GM19023 (cell line): ENCODE measurements at regions not wholly inside any gene's neighbourhood (a gene's known extent, or its start where the extent isn't known, plus 50 kb on each side); places are given as distances from the start of the nearest gene placed in this dataset.

Experiments used
- ATAC-seq: cut with Tn5 transposase; IDR thresholded peaks from one replicate; pipeline ENCODE4 v1.9.1; 2021; ENCODE audit warnings: mild to moderate bottlenecking, moderate library complexity; ENCODE audit not compliant: unreplicated experiment

GRCh38 chr2:120785228-120785966, 49.7 kb downstream of the GLI2 start:
- no peak for ATAC-seq

- ATAC-seq, result no peak
These were observed 50.6 kb downstream of the GLI2 start for GRCh38 chr2:120786038-120786960.

- no peak for ATAC-seq
These were observed 51.6 kb downstream of the GLI2 start for GRCh38 chr2:120787111-120787821.

DNA sequence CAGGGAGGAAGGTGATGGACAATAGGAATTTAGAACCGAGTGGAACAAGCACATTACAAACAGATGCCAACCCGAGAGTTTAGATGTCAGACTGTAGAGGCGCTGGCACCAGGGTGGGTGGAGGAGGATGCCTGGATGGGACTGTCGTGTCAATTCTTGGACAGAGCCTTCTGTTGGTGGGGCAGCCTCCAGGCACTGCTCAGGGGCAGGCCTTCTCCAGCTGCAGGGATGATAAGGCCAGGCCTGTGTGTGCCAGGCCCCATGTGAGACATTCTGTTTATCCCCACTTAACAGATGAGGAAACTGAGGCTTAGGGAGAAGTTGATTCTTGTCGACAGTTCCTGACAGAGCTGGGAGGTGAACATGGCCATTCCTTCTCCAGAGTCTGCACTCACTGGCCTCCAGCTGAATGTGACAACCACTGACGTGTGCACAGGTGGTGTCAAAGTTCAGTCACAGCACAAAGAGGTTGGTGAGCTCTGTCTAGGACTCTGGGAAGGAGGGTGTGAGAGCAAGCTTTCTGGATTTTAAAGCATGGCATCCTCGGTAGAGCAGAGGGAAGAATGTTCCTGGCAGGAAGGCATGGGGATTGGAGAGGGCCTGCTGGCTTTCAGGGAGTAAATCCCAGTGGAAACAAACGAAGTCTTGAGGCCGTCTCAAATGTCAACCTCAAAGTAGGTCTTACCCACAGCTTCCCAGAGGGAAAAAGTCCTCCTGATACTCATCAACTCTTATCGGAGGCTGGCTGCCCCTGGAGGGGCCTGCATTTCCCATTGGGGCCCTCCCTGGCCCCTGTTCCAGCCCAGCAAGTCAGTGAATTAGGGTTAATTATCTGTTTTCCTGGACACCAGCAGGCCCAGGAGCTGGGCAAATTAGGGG, 52.4 kb downstream of the GLI2 start:
- ATAC-seq, result no peak

- no peak for ATAC-seq
These were observed 55.7 kb downstream of the GLI2 start for GRCh38 chr2:120791243-120791961.

- ATAC-seq, result no peak
These were observed 56.3 kb downstream of the GLI2 start for GRCh38 chr2:120791962-120792297.

DNA sequence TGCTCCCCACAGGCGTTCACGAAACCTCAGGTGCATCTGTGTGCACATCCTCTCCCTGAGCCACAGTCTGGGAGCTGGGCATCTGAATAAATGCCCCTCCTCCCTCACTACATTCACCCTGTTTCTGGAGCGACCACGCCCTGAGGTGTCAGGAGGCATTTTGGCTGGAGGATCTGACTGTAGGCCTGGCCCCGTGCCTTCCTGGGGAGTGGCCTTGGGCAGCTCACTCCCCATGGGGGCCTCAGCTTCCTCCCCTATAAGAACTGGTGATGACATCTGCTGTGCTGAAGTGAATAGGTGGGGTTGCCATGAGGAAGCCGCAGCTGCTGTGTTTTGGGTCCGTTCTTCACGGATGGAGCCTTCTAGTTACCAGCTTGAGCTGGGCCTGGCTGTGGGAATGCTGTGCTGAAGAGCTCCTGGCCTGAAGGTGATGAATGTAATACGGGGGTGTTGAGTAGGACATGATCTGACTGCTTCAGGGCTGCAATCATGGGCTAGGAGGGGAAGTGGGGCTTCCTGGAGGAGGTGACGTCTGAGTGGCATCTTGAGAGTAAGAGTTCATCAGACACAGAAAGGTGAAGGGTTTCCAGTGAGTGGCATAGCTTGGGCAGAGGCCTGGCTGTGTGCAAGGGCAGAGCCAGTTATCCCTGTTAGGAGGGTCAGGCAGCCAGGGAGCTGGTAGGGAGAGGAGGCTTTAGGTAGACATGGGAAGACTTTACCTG, 58.2 kb downstream of the GLI2 start:
- no peak for ATAC-seq

GRCh38 chr2:120794716-120795115, 59.0 kb downstream of the GLI2 start:
- no peak for ATAC-seq

- ATAC-seq, result no peak
These were observed 60.4 kb downstream of the GLI2 start for GRCh38 chr2:120796094-120796493.

- no peak for ATAC-seq
These were observed 62.0 kb downstream of the GLI2 start for GRCh38 chr2:120797421-120798221.

DNA sequence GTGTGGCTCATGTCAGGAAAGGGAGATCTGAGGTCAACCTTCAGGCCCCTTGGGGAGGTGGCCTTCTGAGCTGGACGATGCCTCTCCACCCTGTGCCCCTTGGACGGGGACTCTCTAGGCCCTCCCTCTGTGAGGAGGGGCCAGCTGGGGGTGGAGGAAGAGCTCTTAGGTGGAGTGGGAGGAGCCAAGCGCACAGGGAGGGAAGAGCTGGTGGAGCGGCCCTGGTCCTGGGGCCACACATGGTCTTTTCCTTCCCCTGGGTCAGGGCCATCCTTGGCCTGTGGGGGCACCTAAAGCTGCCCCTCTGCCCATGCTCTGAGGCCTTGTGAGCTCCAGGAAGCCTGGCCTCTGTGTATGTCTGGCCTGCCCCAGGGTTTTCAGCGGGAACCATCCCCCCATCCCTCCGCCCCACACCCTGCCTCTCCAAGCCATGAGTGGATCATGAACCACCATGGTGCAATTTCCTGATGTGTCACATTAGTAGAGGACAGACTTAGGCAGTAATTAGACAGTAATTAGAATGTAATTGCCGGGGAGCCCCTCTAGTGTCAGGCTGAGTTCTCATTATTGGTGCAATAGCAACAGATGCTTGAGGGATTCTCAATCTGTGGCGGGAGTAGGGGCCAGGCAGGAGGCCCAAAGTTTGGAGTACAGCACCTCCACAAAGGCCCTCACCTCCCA, 63.0 kb downstream of the GLI2 start:
- no peak for ATAC-seq

DNA sequence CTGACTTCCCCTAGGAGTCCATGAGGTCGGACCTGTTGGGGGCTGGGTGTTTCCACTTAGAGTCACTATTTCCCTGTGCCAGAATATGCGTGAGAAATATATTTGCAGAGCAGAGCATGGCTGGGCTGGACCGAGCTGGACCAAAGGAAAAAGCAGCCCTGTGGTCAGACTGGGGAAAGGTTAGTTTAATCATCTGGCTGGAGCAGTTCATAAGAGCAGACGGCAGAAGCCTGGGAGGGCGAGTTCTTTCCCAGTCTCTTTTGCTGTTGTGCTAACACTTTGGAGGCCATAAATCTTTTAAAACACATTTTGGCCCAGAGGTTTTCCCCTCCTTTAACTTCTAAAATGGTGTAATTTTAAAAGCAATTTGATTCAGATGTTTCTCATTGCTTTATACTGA, 66.5 kb downstream of the GLI2 start:
- ATAC-seq, result no peak

- ATAC-seq, result no peak
These were observed 67.3 kb downstream of the GLI2 start for GRCh38 chr2:120802867-120803484.

DNA sequence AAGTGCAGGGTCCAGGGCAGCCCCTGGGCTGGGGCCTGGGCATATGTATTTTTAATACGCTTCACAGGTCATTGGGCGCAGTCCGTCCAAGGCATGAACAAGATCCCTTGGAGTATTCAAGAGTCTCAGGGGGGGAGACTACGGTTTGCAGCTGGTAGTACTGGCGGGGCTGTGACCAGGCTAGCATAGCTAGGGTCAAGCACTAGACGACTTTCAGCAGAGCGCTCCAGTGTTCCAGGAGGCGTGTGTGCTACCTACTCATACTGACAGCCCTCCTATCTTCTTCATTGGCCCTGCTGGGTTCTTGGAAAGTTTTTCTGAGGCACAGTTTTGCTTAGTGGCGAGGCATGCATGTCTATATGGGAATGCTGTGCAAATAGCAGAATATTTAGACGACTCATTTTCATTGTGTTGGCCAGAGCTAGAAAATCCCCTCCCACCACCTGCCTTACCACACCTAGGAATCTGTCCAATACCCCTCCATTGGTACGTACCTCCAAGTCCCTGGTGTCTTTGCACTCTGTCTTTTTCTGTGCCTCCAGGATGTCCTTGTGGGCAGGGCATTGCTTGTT, 68.2 kb downstream of the GLI2 start:
- ATAC-seq, result no peak

DNA sequence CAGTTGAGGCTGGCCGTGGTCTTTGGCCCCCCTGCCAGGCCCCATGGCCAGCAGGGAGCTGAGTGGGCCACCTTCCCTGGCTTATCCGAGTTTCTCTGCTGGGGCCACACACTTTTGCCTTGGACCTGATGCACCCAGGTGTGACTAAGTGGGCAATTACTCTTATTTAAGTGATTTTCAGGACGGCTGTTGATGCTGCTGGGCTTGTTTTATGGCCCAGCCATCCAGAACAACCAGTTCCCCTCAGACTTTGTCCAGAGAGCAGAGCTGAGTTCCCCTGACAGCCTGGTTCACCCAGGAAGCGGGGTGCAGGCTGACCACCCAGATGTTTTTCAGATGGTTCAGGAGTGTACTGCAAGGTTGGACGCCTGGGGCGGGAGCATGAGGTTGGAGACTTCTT, 68.8 kb downstream of the GLI2 start:
- no peak for ATAC-seq

DNA sequence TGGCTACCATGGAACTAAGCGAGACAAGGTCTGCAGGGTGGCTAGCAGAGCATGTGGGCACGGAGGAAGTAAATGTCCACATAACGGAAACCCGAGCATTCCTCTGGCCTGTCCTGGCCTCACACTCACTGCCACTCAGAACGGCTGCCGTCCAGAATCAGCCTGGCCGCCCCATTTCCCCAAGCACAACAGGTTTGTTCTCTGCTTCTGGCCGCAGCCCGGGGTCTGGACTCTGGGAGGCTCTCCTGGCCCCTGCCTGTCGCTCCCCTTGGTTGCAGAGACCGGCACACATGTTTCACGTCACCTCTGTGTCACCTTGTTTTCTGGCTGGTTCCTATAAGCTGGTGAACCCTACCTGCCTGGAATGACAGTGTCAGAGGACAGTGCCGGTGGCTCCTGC, 69.3 kb downstream of the GLI2 start:
- no peak for ATAC-seq

DNA sequence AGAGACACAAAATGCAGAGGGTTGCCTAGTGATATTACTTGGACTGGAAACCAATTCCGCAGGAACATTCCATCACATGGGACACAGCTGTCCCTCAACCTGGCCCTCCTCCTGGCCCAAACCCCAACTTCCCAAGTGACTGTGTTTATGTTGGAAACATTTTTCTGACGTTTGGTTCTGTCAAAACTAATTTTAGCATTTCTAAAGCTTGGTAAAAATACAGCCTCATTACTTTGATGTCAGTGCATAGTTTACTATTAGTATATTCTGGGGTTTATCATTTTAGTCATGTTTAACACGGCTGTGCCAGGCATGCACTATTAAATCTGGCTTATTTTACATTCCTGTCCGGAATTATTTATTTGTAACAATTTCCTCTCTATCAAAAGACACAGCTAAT, 69.9 kb downstream of the GLI2 start:
- no peak for ATAC-seq
